IPS-11a (cell line): ENCODE measurements at regions not wholly inside any gene's neighbourhood (a gene's known extent, or its start where the extent isn't known, plus 50 kb on each side); places are given as distances from the start of the nearest gene placed in this dataset.
"Not testable (repeated sequence)": the region's sequence is repeated elsewhere in the genome, so short reads cannot be mapped to it uniquely, and the experiment has no call there.

ENCODE experiments used
- H3K4me3 ChIP-seq: one replicate; pipeline ENCODE4 v1.5.1; 2013; ENCODE audit warnings: low read depth, low read length, control low read depth

DNA sequence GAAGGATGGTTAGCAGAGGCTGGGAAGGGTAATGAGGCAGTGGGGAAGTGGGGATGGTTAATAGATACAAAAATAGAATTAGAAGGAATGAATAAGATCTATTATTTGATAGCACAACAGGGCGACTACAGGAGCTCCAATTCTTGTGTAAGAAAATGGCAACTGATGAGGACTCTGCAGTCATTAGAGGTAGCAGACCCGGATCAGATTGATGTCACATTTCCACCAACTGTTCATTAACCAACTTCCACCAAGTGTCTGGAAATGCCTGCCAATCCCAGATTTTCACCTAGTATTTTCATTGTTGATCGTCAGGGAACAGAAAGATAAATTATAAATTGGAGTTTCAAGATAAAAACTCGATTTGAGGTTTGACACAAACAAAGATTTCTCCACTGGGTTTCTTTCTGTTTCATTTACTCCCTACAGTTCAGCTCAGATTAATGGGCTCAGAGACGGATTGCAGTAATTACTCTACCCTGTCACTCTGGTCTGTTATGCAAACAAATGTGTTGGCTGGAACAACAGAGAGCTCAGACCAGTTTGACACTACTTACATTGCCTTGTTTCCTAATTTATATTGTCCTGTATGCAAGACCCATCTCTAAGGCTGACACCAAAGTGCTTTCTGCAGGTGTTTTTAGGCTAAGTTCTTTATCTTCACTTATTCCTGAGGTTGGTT is 909.2 kb upstream of the PRKX start:
- no peak overlapping the region for H3K4me3 ChIP-seq

DNA sequence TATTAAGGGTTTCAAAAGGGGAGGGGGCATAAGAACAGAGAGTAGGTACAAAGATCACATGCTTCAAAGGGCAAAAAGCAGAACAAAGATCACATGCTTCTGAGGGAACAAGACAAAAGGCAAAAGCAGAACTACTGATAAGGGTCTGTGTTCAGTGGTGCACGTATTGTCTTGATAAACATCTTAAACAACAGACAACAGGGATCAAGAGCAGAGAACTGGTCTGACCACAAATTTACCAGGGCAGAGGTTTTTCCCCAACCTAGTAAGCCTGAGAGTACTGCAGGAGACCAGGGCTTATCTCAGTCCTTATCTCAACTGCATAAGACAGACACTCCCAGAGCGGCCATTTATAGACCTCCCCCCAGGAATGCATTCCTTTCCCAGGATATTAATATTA is 900.2 kb upstream of the PRKX start:
- not testable (repeated sequence) for H3K4me3 ChIP-seq

DNA sequence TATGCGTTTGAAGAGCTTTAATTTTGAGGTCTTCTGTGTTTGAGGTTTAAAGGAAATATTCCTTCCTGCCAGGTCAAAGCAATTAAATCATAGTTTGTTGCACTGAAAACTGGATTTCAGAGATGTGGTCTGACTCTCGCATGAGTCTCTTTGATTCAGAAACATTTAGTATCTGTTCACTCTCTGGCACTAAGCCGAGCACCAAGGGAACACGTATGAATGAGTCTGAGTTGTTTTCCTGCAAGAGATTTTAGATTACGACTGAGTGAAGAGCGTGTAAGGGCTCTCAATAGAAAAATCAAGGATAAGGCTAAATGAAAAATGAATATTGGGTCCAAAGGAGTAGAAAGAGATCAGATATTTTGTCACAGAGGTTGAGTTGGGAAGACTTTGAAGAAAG is 875.4 kb upstream of the PRKX start:
- no peak overlapping the region for H3K4me3 ChIP-seq

DNA sequence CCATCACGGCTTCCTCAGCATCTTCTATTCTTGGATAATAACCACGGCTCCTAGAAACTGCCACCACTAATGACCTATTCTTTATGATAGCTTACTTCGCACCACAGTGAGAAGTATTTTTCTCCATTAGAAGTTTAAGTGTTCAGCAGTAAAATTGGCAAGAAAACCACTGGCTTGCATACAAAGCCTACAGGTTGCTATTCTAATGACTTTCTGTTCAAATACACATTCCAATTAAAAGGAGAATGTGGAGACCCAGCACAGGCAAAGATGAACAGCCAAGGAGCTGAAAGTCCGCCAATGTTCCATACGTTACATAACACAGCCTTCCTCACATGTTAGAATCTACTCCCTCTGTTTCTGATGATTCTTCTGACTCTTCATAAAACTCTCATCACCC is 875.0 kb upstream of the PRKX start:
- no peak overlapping the region for H3K4me3 ChIP-seq

DNA sequence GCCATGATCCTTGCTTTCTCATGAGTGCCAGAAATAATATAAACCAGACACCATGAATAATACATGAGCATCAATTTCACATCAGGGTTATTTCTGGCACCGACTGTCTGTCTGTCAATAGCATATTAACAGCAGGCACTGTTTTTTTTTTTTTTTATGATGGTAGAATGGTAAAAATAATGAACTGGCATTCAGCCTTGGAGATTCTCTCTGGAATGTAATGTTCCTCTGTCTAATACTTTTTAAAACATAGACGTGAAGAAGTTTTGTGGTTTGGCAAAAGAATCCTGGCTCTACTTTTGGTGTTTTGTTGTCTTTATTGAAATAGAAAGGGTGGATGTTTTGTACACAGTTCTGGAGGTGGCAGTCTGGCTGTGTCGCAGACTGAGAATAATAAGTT is 874.6 kb upstream of the PRKX start:
- no peak overlapping the region for H3K4me3 ChIP-seq

DNA sequence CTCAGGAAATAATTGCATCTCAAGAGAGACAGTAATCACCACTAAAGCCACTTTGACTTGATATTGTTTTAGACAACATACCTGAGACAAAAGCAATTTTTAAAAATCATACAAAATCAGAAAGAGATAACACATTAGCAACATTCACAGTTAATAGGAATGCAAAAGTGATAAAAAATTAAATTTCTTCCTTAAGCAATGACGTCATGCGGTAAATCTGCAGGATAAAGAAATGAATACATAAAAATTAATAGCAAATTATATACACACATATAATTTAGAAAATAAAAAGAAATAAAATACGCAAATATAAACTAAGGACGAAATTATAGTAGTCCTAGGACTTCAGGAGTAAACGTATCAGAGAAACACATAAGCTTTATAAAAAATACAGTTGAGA is 866.5 kb upstream of the PRKX start:
- H3K4me3 ChIP-seq, result no peak overlapping the region

DNA sequence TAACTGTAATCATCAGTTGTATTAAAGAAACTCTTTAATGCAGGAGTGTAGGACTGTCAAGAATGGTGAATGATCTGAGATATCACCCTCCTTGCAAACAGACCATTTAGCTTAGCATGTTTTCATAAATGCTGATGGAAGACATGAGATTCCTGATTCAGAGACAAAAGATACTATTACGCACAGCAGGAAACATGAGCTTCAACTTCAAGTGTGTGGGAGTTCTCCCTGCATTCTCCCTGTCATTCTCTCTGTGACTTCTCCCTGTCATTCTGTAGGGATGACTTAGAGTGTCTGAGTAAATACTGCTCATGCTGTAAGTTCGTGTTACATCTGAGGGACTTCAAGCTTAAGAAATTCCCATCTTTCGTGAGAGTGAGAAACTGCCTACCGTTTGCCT is 866.0 kb upstream of the PRKX start:
- no peak overlapping the region for H3K4me3 ChIP-seq

DNA sequence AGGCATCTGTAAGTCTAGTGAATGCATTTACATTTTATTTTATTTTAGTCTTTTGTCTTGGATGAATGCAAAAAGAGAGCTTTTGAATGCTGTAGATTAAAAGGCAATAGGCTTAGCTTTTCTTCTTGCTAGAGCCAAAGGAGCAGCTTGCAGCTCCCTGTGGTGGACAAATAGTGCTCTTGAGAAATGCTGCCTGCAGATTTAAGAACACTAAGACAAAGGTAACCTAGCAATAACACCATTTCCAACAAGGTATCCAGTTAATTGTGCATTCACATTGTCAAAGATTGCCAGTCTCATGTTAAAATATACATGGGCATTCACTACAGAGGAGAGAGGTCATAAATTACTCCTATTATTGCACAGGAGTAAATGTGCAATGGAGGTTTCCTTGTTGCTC is 859.2 kb upstream of the PRKX start:
- no peak overlapping the region for H3K4me3 ChIP-seq

DNA sequence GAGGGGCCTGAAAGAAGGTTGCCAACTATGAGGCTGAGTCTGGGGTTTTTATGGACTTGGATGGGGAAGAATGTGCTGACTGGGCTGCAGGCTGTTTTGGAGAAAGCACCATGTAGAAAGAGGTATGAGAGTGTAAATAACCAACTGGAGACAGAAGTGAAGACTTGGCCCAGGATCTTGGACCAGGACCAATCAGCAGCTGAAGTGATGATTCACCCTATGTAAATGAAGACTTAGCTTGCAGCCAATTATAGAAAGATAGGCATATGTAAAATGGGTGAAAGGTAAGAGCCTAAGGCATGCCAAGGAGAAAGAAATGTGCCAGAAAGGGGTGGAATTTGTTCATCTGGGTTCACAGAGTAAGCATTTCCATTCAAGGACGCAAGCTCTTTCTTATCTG is 856.7 kb upstream of the PRKX start:
- no peak overlapping the region for H3K4me3 ChIP-seq

DNA sequence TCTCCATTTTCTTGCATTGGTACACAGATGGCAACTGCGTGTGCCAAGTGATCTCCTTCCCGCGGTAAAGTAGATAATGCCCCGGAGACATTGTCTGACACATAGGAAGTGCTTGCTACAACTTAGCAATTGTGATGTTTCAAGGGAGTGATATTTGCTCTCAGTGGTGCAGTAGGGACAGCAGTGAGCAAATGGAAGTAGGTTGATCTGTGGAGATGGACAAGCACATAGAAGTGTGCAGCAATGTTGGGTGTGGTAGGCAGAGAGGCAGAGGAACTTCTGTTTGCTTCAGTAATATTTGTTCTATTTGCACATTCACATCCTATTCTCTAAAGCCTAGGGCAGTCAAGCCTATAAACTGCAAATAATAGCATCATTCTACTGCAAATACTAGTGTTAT is 846.7 kb upstream of the PRKX start:
- no peak overlapping the region for H3K4me3 ChIP-seq

DNA sequence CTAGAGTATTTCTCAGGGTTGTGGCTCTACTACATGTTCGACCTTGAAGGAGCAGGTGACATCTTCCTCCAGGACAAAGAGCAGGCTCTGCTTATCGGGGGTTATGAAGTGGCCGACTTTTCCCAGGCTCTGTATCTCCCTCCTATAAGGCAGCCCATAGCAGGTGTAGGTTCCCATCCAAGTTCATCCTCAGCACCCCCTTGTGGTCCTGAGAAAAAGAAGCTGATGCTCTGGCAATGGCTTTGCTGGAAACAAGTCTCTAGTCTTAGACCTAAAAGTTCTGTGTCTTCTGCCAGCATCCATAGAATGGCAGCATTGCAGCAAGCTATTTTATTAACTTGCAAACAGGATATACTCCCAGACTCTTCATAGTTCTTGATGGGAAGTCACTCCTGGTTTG is 836.6 kb upstream of the PRKX start:
- no peak overlapping the region for H3K4me3 ChIP-seq

DNA sequence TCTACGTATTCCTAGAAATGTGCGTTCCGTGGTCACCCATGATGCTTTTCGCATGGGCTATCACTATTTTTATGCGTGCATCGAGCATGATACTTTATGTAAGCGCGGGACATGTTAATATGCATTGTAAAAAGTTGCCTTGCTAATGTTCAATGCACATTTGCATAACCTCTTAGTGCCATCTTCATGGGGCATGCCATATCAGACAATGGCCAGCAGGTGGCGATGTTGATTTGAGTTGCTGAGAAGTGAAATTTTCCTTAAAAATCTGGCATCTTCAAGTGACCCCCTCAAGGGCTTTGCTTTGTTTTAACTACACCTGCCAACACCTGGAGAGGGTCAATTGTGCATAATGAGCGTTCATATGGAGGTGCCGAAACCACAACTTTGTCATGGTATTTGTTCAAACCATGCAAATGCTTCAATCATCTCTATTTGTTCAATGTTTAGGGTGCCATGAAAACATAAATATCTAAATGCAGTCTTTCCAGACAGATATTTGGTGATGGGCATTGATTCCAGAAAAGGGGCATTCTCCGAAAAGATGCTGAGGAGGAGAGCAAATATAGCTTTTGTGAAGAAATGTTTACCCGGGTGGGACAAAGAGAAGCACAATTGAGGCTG is 833.9 kb upstream of the PRKX start:
- no peak overlapping the region for H3K4me3 ChIP-seq

DNA sequence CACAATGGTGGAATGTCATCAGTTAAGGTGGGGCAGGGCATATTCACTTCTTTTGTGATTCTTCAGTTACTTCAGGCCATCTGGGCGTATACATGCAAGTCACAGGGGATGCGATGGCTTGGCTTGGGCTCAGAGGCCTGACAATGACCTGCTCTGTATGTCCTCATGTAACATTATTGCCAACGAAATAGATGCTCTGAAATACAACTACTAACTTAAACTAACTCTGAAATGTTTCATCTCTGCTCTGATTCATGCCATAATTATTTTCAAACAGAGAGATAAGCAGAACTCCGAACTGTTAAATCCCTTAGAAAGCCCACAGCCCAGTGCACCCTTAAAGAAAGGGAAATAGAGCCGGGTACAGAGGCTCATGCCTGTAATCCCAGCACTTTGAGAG is 832.7 kb upstream of the PRKX start:
- H3K4me3 ChIP-seq, result not testable (repeated sequence)

DNA sequence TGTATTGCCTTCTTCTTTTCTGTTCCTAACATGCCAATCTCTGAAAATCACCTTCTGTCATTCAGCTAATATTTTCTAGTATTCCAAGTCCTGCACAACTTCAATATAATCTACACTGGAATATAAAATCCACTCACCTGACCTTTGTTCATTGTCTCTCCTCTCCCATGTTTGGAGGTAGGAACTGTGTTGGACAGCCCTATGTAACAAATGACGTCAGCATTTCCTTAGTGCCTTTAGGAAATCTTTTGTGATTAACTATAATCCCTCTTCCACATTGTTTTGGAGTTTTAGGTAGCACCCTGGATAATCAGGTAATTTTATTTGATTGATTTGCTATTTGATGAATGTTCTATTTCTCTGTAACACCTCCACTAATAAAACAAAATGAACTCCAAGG is 814.8 kb upstream of the PRKX start:
- H3K4me3 ChIP-seq, result no peak overlapping the region

DNA sequence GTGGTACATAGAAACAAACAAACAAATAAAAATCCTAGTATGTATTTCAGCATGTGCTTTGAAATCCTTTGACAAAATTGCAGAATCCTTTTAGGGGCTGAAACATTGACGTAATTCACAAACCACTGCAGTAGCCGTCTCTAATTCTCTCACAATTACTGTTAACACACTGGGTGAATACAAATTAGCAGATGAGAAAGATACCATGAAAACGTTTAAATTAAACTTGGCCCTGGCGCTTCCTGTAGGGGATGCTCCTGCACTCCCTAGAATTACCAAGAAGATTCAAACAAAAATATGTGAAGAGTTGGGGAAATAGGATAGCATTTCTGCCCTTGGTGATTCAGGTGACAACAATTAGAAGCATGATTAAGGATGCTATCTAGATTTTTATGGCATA is 772.5 kb upstream of the PRKX start:
- no peak overlapping the region for H3K4me3 ChIP-seq

DNA sequence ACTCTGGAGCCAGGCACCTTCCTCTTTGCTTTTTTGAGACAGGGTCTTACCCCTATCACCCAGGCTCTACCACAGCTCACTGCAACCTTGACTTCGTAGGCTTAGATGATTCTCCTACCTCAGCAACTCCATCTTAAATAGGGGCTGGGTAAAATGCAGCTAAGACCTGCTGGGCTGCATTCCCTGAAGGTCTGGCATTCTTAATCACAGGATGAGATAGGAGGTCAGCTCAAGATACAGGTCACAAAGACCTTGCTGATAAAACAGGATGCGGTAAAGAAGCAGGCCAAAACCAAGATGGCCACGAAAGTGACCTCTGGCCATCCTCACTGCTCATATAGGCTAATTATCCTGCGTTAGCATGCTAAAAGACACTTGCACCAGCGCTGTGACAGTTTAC is 770.8 kb upstream of the PRKX start:
- no peak overlapping the region for H3K4me3 ChIP-seq

DNA sequence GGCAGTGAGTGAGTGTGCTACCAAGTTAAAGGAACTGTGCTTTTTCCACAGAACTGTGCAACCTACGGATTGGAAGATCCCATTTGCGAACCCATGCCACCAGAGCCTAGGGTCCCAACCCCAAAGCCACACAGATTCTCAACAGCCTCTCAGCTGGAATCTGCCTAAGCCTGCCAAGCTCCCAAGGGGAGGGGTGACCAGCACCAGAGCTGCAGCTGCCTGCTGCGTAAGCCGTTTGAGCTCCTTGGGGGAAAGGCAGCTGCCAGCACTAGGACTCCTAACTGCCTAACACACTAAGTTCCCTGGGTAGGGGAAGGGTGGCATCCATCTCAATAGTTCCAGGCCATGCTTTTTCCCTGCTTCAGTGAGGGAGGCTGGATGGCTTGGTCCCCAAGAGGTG is 738.1 kb upstream of the PRKX start:
- no peak overlapping the region for H3K4me3 ChIP-seq

DNA sequence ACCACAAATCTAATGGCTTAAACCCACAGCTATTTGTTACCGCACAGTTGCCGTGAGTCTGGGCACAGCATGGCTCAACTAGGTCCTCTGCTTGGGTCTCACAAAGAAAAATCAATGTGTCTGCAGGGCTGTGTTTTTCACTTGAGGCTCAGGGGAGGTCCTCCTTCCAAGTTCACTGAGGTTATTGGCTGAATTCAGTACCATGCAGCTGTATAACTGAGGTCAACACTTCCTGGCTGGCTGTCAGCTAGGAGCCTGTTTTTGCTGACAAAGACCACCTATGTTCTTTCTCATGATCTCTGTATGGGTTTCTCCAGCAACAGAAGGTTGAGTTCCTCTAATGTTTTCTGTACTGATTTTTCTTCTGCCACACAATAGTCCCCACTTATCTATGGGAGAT is 736.7 kb upstream of the PRKX start:
- no peak overlapping the region for H3K4me3 ChIP-seq

DNA sequence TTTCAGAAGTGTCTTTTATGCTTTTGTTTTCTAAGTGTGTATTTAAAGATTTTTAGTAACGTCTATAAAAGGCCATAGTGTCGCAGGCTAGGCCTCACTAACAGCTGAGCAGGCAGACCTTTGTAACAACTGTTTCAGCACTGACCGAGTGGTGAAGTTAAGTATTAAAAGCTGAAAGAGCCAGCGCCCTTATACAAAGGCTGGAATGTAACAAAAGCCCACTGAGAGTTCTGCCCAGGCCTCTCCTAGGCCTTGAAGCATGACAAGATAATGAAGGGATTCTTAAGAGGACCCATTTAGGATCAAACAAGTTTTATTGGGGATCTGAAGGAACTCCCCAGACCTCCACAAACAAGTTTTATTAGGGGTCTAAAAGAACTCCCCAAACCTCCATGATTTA is 722.5 kb upstream of the PRKX start:
- no peak overlapping the region for H3K4me3 ChIP-seq

DNA sequence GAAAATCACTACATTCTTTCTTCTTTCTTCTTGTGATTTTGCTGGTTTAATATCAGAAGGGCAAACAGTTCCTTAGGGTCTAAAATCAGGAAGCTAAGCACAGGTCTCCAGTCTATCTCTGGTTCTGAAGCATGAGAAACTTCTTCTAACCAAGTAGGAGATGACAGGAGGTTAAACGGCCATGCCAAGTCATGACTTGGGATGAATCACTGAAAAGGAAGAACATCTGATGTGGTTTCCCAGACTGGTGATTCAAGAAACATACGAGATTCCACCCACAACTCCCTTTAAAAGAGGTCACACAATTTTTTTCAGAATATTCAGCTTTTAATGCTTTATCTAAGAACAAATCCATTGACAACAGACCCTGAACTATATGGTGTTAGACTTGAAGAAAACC is 684.0 kb upstream of the PRKX start:
- H3K4me3 ChIP-seq, result no peak overlapping the region

DNA sequence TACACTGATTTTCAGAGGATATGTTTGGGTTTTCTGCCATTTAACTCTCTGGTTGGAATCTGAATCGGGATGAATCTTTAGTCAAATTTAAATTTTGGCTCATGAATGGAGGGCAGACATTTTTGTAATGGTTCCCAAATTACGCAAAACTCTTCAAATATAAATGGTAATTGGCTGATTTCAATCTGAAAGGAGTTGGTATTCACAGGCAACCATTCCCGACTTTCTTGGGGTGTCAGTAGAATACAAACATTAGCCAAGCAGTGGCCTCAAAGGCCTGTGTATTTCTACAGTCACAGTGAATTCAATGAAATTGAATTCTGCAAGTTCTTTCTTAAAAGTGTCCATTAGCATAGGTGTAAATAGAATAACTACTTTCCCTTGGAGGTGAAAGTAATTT is 668.8 kb upstream of the PRKX start:
- no peak overlapping the region for H3K4me3 ChIP-seq

DNA sequence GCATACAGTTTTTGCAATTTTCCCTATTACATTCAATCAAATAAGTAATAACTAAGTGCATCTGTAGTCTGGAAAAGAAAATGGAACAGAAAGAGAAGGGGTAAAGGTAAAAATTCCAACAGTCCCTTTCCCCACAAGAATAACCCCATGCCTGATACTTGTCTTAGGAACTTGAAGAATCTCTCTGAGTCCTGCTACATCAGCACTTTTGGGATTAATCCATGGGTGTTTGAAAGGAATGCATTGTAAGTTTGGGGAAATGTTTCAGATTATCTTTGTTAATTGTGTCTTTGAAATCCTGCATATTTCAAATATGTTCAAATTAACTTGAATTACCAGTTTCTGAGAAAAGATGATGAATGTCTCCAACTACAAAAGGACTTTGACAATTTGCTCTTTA is 667.3 kb upstream of the PRKX start:
- H3K4me3 ChIP-seq, result no peak overlapping the region

DNA sequence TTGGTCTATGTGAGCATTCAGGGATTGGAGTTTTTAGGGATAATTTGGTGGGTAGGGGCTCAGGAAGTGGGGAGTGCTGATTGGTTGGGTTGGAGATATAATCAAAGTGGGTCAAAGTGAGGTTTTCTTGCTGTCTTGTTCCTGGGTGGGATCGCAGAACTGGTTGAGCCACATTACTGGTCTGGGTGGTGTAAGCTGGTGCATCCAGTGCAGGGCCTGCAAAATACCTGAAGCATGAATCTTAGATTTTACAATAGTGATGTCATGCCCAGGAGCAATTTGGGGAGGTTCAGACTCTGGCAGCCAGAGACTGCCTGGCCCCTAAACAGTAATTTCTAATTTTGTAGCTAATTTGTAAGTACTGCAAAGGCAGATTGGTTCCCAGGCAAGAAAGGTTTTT is 665.6 kb upstream of the PRKX start:
- H3K4me3 ChIP-seq, result no peak overlapping the region
